Upper lobe of left lung (tissue), 4 donors: ENCODE measurements at regions not wholly inside any gene's neighbourhood (a gene's known extent, or its start where the extent isn't known, plus 50 kb on each side); places are given as distances from the start of the nearest gene placed in this dataset.

Experiments used
- EP300 ChIP-seq, 4 donors: sonication (generic); formaldehyde crosslinking; IDR thresholded peaks; one replicate each; pipeline ENCODE4 v1.5.1; 2017; ENCODE audit warnings: antibody characterized with exemption in 4 of 4, control low read depth in 2 of 4
- POLR2A ChIP-seq, 4 donors: fragments of 450-650 bp; IDR thresholded peaks; one replicate each; pipeline ENCODE4 v1.5.1; 2016 to 2017; ENCODE audit warnings: antibody characterized with exemption in 4 of 4, mild to moderate bottlenecking in 2 of 4
- TF ChIP-seq, protein P1 (sequence below), 6 experiments: fragments of 450-650 bp in 4 of 6; fragments of 200-600 bp in 2 of 6; sonication (generic) in 2 of 6; IDR thresholded peaks; one replicate each; pipeline ENCODE4 v1.5.1; 2016 to 2019; ENCODE audit warnings: antibody characterized with exemption in 6 of 6

DNA sequence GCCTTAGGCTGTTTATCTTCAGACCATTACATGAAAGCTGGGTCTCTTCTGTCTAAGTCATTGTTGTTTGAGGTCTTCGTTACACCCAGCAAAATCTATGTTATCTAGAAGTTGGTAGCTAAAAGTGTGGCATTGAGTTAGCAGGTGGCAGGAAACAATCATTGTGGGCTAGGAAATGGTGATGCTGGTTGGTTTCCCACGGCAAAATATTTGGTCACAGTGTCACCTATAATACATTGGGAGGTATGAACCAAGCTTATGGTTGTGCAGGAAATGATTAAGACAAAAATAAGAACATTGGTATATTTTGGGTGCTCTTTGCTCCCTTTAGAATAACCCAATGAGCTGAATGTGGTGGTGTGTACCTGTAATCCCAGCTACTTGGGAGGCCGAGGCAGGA, 169.7 kb downstream of the TRIM33 start:
- no peak for TF ChIP-seq EP300 (IDR thresholded peaks at IDR 0.05)
- TF ChIP-seq, protein P1, sequence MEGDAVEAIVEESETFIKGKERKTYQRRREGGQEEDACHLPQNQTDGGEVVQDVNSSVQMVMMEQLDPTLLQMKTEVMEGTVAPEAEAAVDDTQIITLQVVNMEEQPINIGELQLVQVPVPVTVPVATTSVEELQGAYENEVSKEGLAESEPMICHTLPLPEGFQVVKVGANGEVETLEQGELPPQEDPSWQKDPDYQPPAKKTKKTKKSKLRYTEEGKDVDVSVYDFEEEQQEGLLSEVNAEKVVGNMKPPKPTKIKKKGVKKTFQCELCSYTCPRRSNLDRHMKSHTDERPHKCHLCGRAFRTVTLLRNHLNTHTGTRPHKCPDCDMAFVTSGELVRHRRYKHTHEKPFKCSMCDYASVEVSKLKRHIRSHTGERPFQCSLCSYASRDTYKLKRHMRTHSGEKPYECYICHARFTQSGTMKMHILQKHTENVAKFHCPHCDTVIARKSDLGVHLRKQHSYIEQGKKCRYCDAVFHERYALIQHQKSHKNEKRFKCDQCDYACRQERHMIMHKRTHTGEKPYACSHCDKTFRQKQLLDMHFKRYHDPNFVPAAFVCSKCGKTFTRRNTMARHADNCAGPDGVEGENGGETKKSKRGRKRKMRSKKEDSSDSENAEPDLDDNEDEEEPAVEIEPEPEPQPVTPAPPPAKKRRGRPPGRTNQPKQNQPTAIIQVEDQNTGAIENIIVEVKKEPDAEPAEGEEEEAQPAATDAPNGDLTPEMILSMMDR (IDR thresholded peaks at IDR 0.05) = no peak
- no peak for TF ChIP-seq POLR2A (IDR thresholded peaks at IDR 0.05)
